ENCODE measurements at regions not wholly inside any gene's neighbourhood (a gene's known extent, or its start where the extent isn't known, plus 50 kb on each side); places are given as distances from the start of the nearest gene placed in this dataset.

GRCh38 chr6:43867246-43867645 is 97.2 kb downstream of the VEGFA start:
- Histone ChIP-seq H3K27me3 (ENCODE audit: insufficient read depth) (0 out of 2 replicates have a peak, but pooled peaks cover 17% of the 10 kb centered on the region), H3K9ac (no peak overlapping the region), H3K9me2 (no peaks in the 10 kb centered on the region), H3K4me2 (no peak overlapping the region), H3K4me3 (ENCODE audit: low read depth in 2 of 2, low read length in 1 of 2) (no peak overlapping the region), H3F3A (replicated peaks; ENCODE audit: insufficient read depth) (no peaks in the 10 kb centered on the region), H3K4me1 (ENCODE audit: control insufficient read depth in 1 of 2, insufficient read depth in 2 of 2, low read depth in 1 of 2, low read length in 1 of 2) (peaks cover 0 to 14% of the 10 kb centered on the region in 2 experiments; a peak in 2 of 4 replicates), H3K27ac (ENCODE audit: low read depth in 2 of 2, low read length in 1 of 2) (no peak overlapping the region), H2AFZ (ENCODE audit: low read depth) (no peak overlapping the region), H3K9me3 (no peaks in the 10 kb centered on the region), H3K36me3 (replicated peaks in 1 of 2; ENCODE audit: control insufficient read depth in 1 of 2, insufficient read depth in 2 of 2, low read length in 1 of 2) (no peaks in the 10 kb centered on the region), H3K79me2 (ENCODE audit: insufficient read depth) (no peaks in the 10 kb centered on the region), H4K20me1 (ENCODE audit: insufficient read depth) (no peaks in the 10 kb centered on the region)
- POLR2A ChIA-PET: interaction anchor here (0.6 to 0.7 kb wide), 2 partner anchors 195 to 209 kb away, joined by 3 to 4 read pairs; no protein-coding TSS in a partner anchor
- WGBS (ENCODE audit: low lambda C conversion rate): 87% methylated on average over 3 of the region's 4 CpGs
- TF ChIP-seq GATA2 (CRISPR knock-in tag; IDR thresholded peaks at IDR 0.05): no peak
- TF ChIP-seq RXRA (IDR thresholded peaks at IDR 0.05; ENCODE audit: borderline replicate concordance, low read depth): no peak
- TF ChIP-seq TCF12 (IDR thresholded peaks at IDR 0.05): no peak
- no peak for TF ChIP-seq MEF2A (IDR thresholded peaks at IDR 0.05; ENCODE audit: borderline replicate concordance, low read depth)
- TF ChIP-seq SMC3 (IDR thresholded peaks at IDR 0.05; ENCODE audit: low read depth, low read length): no peak
- no peak for TF ChIP-seq FOSL2 (IDR thresholded peaks at IDR 0.05; ENCODE audit: borderline replicate concordance, low read depth)
- TF ChIP-seq RCOR1 (IDR thresholded peaks at IDR 0.05; ENCODE audit: low read length): no peak
- TF ChIP-seq RFX5 (IDR thresholded peaks at IDR 0.05; ENCODE audit: low read length): no peak
- no peak for TF ChIP-seq ELF1 (IDR thresholded peaks at IDR 0.05)
- TF ChIP-seq MXI1 (IDR thresholded peaks at IDR 0.05; ENCODE audit: low read depth, low read length): no peak
- no peak for TF ChIP-seq GABPA (IDR thresholded peaks at IDR 0.05; ENCODE audit: low read depth)
- TF ChIP-seq, protein P1, sequence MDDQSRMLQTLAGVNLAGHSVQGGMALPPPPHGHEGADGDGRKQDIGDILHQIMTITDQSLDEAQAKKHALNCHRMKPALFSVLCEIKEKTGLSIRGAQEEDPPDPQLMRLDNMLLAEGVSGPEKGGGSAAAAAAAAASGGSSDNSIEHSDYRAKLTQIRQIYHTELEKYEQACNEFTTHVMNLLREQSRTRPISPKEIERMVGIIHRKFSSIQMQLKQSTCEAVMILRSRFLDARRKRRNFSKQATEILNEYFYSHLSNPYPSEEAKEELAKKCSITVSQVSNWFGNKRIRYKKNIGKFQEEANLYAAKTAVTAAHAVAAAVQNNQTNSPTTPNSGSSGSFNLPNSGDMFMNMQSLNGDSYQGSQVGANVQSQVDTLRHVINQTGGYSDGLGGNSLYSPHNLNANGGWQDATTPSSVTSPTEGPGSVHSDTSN (IDR thresholded peaks at IDR 0.05): no peak
- no peak for TF ChIP-seq NRF1 (IDR thresholded peaks at IDR 0.05; ENCODE audit: low read depth, low read length)
- CTCF ChIA-PET: interaction anchor here (1.1 to 1.6 kb wide), 3 partner anchors 9 to 212 kb away, joined by 3 to 9 read pairs (median 6); no protein-coding TSS in a partner anchor
- no peak for DNase-seq

DNA sequence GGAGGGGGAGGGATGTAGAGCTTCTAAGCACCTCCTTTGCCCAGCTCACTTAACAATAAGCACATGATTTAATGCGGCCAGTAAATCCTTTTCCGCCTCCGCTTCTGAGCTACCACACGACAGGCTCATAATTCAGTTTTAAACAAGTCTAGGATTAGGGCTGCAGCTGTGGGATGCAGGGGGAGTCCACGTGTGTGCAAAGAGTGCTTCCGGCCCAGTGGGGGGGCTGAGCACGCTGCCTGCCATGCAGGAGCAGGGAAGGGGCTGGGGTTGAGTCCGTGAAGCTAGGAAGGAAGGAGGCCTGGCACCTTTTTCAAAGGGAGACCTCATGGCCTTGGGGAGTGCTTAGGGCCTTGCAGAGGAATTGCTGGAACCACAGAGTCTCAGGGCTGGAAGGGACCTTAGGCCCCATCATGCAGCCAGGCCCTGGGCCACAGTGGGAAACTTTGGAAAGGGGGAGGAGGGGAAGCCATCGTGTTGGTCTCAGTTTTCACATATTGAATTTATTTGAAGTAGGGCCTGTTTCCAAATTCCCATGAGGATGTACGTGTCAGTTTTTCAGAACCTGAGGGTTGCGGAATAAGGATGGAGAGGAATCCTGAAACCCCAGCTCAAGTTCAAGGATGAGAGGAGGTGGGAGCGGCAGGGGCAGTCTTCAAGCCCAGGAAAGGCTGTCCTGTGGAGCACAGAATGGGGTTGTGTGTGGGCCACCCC is 96.1 kb downstream of the VEGFA start:
- POLR2A ChIA-PET: interaction anchor here (0.6 kb wide), 1 partner anchor 78 kb away, joined by 3 read pairs; no protein-coding TSS in a partner anchor
- no peaks in the 10 kb centered on the region for H4K20me1 ChIP-seq (ENCODE audit: insufficient read depth)
- no peak overlapping the region for H3K27ac ChIP-seq (ENCODE audit: low read depth in 2 of 2, low read length in 1 of 2)
- H3K36me3 ChIP-seq (replicated peaks in 1 of 2; ENCODE audit: control insufficient read depth in 1 of 2, insufficient read depth in 2 of 2, low read length in 1 of 2): no peaks in the 10 kb centered on the region
- no peaks in the 10 kb centered on the region for H3F3A ChIP-seq (replicated peaks; ENCODE audit: insufficient read depth)
- CTCF ChIA-PET: interaction anchor here (0.7 to 3.1 kb wide), 6 partner anchors 10 to 213 kb away, joined by 3 to 26 read pairs (median 5); no protein-coding TSS in a partner anchor
- no peak overlapping the region for H3K4me2 ChIP-seq
- H3K9ac ChIP-seq: no peak overlapping the region
- H3K4me3 ChIP-seq (ENCODE audit: low read depth in 2 of 2, low read length in 1 of 2): no peak overlapping the region
- no peak overlapping the region for H2AFZ ChIP-seq (ENCODE audit: low read depth)
- 83% methylated on average over 12 of the region's 12 CpGs for WGBS (ENCODE audit: low lambda C conversion rate)
- no peak for DNase-seq
- H3K9me2 ChIP-seq: no peaks in the 10 kb centered on the region
- 0 out of 2 replicates have a peak, but pooled peaks cover 17% of the 10 kb centered on the region for H3K27me3 ChIP-seq (ENCODE audit: insufficient read depth)
- no peak for TF ChIP-seq ELF1 (IDR thresholded peaks at IDR 0.05)
- TF ChIP-seq RXRA (IDR thresholded peaks at IDR 0.05; ENCODE audit: borderline replicate concordance, low read depth): no peak
- TF ChIP-seq, protein P2, sequence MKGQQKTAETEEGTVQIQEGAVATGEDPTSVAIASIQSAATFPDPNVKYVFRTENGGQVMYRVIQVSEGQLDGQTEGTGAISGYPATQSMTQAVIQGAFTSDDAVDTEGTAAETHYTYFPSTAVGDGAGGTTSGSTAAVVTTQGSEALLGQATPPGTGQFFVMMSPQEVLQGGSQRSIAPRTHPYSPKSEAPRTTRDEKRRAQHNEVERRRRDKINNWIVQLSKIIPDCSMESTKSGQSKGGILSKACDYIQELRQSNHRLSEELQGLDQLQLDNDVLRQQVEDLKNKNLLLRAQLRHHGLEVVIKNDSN (IDR thresholded peaks at IDR 0.05; ENCODE audit: borderline replicate concordance, low read depth): no peak
- no peak for TF ChIP-seq RAD21 (IDR thresholded peaks at IDR 0.05; ENCODE audit: low read length)
- TF ChIP-seq TCF12 (IDR thresholded peaks at IDR 0.05): no peak
- no peak for TF ChIP-seq RFX5 (IDR thresholded peaks at IDR 0.05; ENCODE audit: low read length)
- no peak for TF ChIP-seq TAF1 (IDR thresholded peaks at IDR 0.05; ENCODE audit: borderline replicate concordance, low read depth, low read length)
- H3K4me1 ChIP-seq (ENCODE audit: control insufficient read depth in 1 of 2, insufficient read depth in 2 of 2, low read depth in 1 of 2, low read length in 1 of 2): peaks cover 0 to 14% of the 10 kb centered on the region in 2 experiments; a peak in 2 of 4 replicates
- H3K9me3 ChIP-seq: no peaks in the 10 kb centered on the region
- H3K79me2 ChIP-seq (ENCODE audit: insufficient read depth): no peaks in the 10 kb centered on the region

Measured in SK-N-SH (cell line).